Psoas muscle (tissue), 7 donors: ENCODE measurements at regions not wholly inside any gene's neighbourhood (a gene's known extent, or its start where the extent isn't known, plus 50 kb on each side); places are given as distances from the start of the nearest gene placed in this dataset.

Source experiments
- ATAC-seq, 4 donors: fragments of 200-7000 bp; cut with Tn5 transposase; one replicate each; pipeline ENCODE4 v1.9.1; 2020; ENCODE audit warnings: moderate library complexity in 3 of 4, mild to moderate bottlenecking in 2 of 4
- DNase-seq, 2 donors: peaks; one replicate each; pipeline ENCODE4 v3.0.0-alpha.2; 2020
- H3K27ac ChIP-seq: fragments of 200-600 bp; one replicate; pipeline ENCODE4 v1.8.0; 2022
- H3K27me3 ChIP-seq, 3 donors: fragments of 200-600 bp in 1 of 3; one replicate each; pipeline versions ENCODE4 v1.6.1 to v1.8.0; 2013 to 2022; ENCODE audit warnings: low read length in 2 of 3, mild to moderate bottlenecking in 2 of 3, moderate library complexity in 1 of 3; ENCODE audit not compliant: insufficient read depth in 3 of 3
- H3K36me3 ChIP-seq, 2 donors: fragments of 200-600 bp in 1 of 2; one replicate each; pipeline versions ENCODE4 v1.6.1 to v1.8.0; 2013 to 2022; ENCODE audit warnings: low read depth in 1 of 2, mild to moderate bottlenecking in 1 of 2, moderate library complexity in 1 of 2; ENCODE audit not compliant: insufficient read depth in 1 of 2
- H3K4me1 ChIP-seq: fragments of 200-600 bp; one replicate; pipeline ENCODE4 v1.8.0; 2022
- H3K4me3 ChIP-seq: fragments of 200-600 bp; one replicate; pipeline ENCODE4 v1.8.0; 2022; ENCODE audit warnings: mild to moderate bottlenecking
- H3K9me3 ChIP-seq: fragments of 200-600 bp; one replicate; pipeline ENCODE4 v1.8.0; 2022
- WGBS, 3 donors: extraction: QIAGEN DNeasy Blood & Tissue Kit; methylation state at CpG; one replicate each; pipeline versions ENCODE4 v1.1.6 to v1.1.7; 2013; 5-methylcytosine and 5-hydroxymethylcytosine counted together
- intact Hi-C, 2 donors: fragments of 100-400 bp; cut with DNase I; formaldehyde crosslinking; loops; one replicate each; pipeline versions ENCODE4 v1.11.0 to v1.14.2; 2022
- TF ChIP-seq, protein P1 (sequence below): fragments of 200-600 bp; IDR thresholded peaks from one replicate; pipeline ENCODE4 v1.8.0; 2022; ENCODE audit warnings: antibody characterized with exemption
- donor health status: healthy with polysubstance abuse.
- donor health status: DM: no; HTN: no; CAD: no; lungs with moderate emphysema.
- donor health status: Bipolar disorder and iron deficiency.
- donor health status: healthy.
- donor health status: DM: yes; HTN: yes; CAD: no.
- donor health status: DM: no; HTN: no; CAD: no.
- donor health status: DM: yes; HTN: yes; CAD: no.

DNA sequence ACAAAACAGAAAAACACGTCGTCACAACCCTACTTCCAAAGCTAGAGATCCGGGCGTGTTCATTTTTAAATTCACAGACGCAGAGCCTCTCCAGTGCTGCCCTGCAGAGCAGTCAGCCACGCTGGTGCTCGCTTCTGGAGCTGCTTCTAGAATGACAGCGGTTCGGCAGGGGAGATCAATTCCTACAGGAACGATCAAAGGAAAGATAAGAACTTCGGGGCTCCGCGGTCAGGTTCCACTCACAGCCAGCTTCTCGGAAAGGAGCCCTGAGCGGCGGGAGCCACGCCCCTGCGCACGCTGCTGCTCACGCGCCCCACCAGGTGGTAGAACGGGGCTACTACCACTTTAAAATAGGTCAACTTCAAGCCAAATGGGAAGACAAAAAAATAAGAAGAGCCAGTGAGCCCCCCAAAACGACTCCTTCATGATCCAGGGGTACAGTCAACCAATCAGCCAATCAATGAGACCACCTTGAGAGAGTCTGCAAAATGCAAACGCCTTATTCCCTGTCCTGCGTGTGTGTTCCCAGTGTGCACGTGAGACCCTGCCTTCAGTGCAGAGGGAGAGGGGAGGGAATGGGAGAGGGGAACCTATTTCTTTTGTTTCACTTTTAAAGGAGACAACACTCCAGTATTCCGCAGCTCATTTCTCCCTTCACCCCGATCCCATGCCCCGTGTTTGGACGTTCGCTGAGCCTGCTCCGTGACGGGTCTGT is 209.7 kb downstream of the RBFOX3 start:
- Histone ChIP-seq H3K27ac (no peak overlapping the region), H3K27me3 (peaks cover 0 to 82% (median 37%) of the 10 kb centered on the region in 3 donors), H3K36me3 (no peaks in the 10 kb centered on the region), H3K9me3 (no peaks in the 10 kb centered on the region), H3K4me3 (peak overlapping the region; percentile 12), H3K4me1 (no peaks in the 10 kb centered on the region)
- intact Hi-C loops = loop anchor here in 1 of 2 donors (10.0 kb wide), 1 partner anchor 304 kb away; no protein-coding TSS in a partner anchor
- peak; percentile 85 to 96 (median 90) for ATAC-seq
- 9 to 12% (median 9%) methylated on average over 33 of the region's 33 CpGs for WGBS, 3 donors
- TF ChIP-seq, protein P1, sequence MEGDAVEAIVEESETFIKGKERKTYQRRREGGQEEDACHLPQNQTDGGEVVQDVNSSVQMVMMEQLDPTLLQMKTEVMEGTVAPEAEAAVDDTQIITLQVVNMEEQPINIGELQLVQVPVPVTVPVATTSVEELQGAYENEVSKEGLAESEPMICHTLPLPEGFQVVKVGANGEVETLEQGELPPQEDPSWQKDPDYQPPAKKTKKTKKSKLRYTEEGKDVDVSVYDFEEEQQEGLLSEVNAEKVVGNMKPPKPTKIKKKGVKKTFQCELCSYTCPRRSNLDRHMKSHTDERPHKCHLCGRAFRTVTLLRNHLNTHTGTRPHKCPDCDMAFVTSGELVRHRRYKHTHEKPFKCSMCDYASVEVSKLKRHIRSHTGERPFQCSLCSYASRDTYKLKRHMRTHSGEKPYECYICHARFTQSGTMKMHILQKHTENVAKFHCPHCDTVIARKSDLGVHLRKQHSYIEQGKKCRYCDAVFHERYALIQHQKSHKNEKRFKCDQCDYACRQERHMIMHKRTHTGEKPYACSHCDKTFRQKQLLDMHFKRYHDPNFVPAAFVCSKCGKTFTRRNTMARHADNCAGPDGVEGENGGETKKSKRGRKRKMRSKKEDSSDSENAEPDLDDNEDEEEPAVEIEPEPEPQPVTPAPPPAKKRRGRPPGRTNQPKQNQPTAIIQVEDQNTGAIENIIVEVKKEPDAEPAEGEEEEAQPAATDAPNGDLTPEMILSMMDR = peak; percentile 81
- DNase-seq = peak; percentile 62 to 78

GRCh38 chr17:79399610-79400144 is 211.2 kb downstream of the RBFOX3 start:
- no peak overlapping the region for H3K4me3 ChIP-seq
- ATAC-seq (no peak), DNase-seq (no peak)
- no peak overlapping the region for H3K27ac ChIP-seq
- no peaks in the 10 kb centered on the region for H3K4me1 ChIP-seq
- H3K27me3 ChIP-seq = peaks cover 0 to 84% (median 47%) of the 10 kb centered on the region in 3 donors
- TF ChIP-seq, protein P1 = no peak
- H3K9me3 ChIP-seq = no peaks in the 10 kb centered on the region
- intact Hi-C loops = loop anchor here in 1 of 2 donors (10.0 kb wide), 1 partner anchor 305 kb away; no protein-coding TSS in a partner anchor
- WGBS, 3 donors = 31 to 36% (median 36%) methylated on average over 15 of the region's 15 CpGs
- H3K36me3 ChIP-seq = no peaks in the 10 kb centered on the region

DNA sequence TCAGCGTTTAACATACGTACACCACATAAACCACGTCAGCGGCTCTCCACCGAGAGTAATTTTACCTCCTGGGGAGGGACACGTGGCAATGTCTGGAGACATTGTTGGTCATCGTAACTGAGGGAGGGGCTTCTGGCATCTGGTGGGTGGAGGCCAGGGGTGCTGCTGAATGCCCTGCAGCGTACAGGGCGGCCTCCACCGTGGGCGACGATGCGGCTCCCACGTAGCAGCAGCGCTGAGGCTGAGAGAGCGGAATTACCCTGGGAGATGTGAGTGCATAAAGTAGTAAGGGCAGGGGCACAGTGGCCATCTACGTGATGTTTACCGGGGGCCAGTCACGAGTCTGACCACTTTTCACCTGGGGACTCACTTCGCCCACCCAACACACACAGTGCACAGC is 212.4 kb downstream of the RBFOX3 start:
- ATAC-seq (no peak), DNase-seq (no peak)
- WGBS, 3 donors = 73 to 78% (median 74%) methylated on average over 20 of the region's 20 CpGs
- H3K27ac ChIP-seq = no peak overlapping the region
- no peak overlapping the region for H3K4me3 ChIP-seq
- no peaks in the 10 kb centered on the region for H3K4me1 ChIP-seq
- no peaks in the 10 kb centered on the region for H3K9me3 ChIP-seq
- intact Hi-C loops = no loop called here
- no peaks in the 10 kb centered on the region for H3K36me3 ChIP-seq
- TF ChIP-seq, protein P1 = no peak
- peaks cover 0 to 84% (median 40%) of the 10 kb centered on the region in 3 donors for H3K27me3 ChIP-seq

- Histone ChIP-seq H3K4me3 (no peak overlapping the region), H3K4me1 (no peaks in the 10 kb centered on the region), H3K36me3 (no peaks in the 10 kb centered on the region), H3K9me3 (no peaks in the 10 kb centered on the region), H3K27ac (no peak overlapping the region), H3K27me3 (peaks cover 0 to 81% (median 34%) of the 10 kb centered on the region in 3 donors)
- intact Hi-C loops = no loop called here
- WGBS, 3 donors = 53 to 63% (median 61%) methylated on average over 13 of the region's 13 CpGs
- DNase-seq = no peak
- no peak for ATAC-seq
- TF ChIP-seq, protein P1 = no peak
Observed at GRCh38 chr17:79396696-79397095, 214.2 kb downstream of the RBFOX3 start.
